Osteoblast (primary cell): ENCODE measurements at regions not wholly inside any gene's neighbourhood (a gene's known extent, or its start where the extent isn't known, plus 50 kb on each side); places are given as distances from the start of the nearest gene placed in this dataset.

Source experiments
- DNase-seq: peaks from one replicate; pipeline ENCODE4 v3.0.0; 2011; ENCODE audit warnings: low spot score, mixed read lengths; ENCODE audit not compliant: insufficient read length; ENCODE audit errors: missing footprints
- H2AFZ ChIP-seq: 2 replicates; pipeline ENCODE4 v1.6.0; 2011; ENCODE audit warnings: mild to moderate bottlenecking, low read length
- H3K27ac ChIP-seq: 2 replicates; pipeline ENCODE4 v1.5.1; 2011; ENCODE audit warnings: mild to moderate bottlenecking, low read depth, low read length, moderate library complexity
- H3K27me3 ChIP-seq: 2 replicates; pipeline ENCODE4 v1.6.0; 2012; ENCODE audit warnings: mild to moderate bottlenecking, control low read depth, inconsistent platforms, low read length, moderate library complexity; ENCODE audit not compliant: insufficient read depth
- H3K36me3 ChIP-seq: 2 replicates; pipeline ENCODE4 v1.5.1; 2011; ENCODE audit warnings: mild to moderate bottlenecking, low read length, control low read depth, moderate library complexity; ENCODE audit not compliant: insufficient read depth
- H3K4me1 ChIP-seq: 2 replicates; pipeline ENCODE4 v1.5.1; 2011; ENCODE audit warnings: mild to moderate bottlenecking, low read length, control low read depth, moderate library complexity; ENCODE audit not compliant: insufficient read depth
- H3K4me2 ChIP-seq: 2 replicates; pipeline ENCODE4 v1.6.0; 2011; ENCODE audit warnings: mild to moderate bottlenecking, low read length; ENCODE audit not compliant: insufficient read depth
- H3K4me3 ChIP-seq: fragments of 200-600 bp; sonication (generic); 3 replicates; pipeline ENCODE4 v1.5.1; 2012; ENCODE audit warnings: mild to moderate bottlenecking, low read length, inconsistent platforms; ENCODE audit not compliant: insufficient read depth
- H3K79me2 ChIP-seq: 2 replicates; pipeline ENCODE4 v1.6.0; 2012; ENCODE audit warnings: mild to moderate bottlenecking, low read length, control low read depth, inconsistent platforms; ENCODE audit not compliant: insufficient read depth
- H3K9me3 ChIP-seq: 2 replicates; pipeline ENCODE4 v1.5.1; 2011; ENCODE audit warnings: low read depth, low read length, control low read depth
- H4K20me1 ChIP-seq: 2 replicates; pipeline ENCODE4 v1.6.0; 2012; ENCODE audit warnings: mild to moderate bottlenecking, low read length, control low read depth; ENCODE audit not compliant: insufficient read depth
- CTCF ChIP-seq: IDR thresholded peaks from 2 replicates; pipeline ENCODE4 v1.5.1; 2011; ENCODE audit warnings: mild to moderate bottlenecking, low read depth, low read length, moderate library complexity; ENCODE audit errors: extremely low read depth

GRCh38 chr14:44361083-44361482, 146.0 kb downstream of the FSCB start:
- no peak for TF ChIP-seq CTCF

GRCh38 chr14:44353805-44354204, 153.3 kb downstream of the FSCB start:
- H3K27ac ChIP-seq, result no peak overlapping the region
- H3K36me3 ChIP-seq, result no peaks in the 10 kb centered on the region
- H4K20me1 ChIP-seq, result no peaks in the 10 kb centered on the region
- H3K4me2 ChIP-seq, result no peak overlapping the region
- H3K4me1 ChIP-seq, result no peaks in the 10 kb centered on the region
- no peak for TF ChIP-seq CTCF
- H3K4me3 ChIP-seq, result no peak overlapping the region
- no peak overlapping the region for H2AFZ ChIP-seq
- H3K9me3 ChIP-seq, result no peaks in the 10 kb centered on the region
- DNase-seq, result no peak
- H3K27me3 ChIP-seq, result no peaks in the 10 kb centered on the region
- no peaks in the 10 kb centered on the region for H3K79me2 ChIP-seq

More at GRCh38 chr14:44361083-44361482, 146.0 kb downstream of the FSCB start:
- Histone ChIP-seq H3K79me2 (no peaks in the 10 kb centered on the region), H4K20me1 (no peaks in the 10 kb centered on the region), H3K4me3 (no peak overlapping the region), H3K36me3 (no peaks in the 10 kb centered on the region), H3K27ac (no peak overlapping the region), H3K9me3 (no peaks in the 10 kb centered on the region), H3K4me1 (no peaks in the 10 kb centered on the region), H2AFZ (no peak overlapping the region), H3K27me3 (no peaks in the 10 kb centered on the region), H3K4me2 (no peak overlapping the region)
- no peak for DNase-seq

GRCh38 chr14:44352201-44352600, 154.9 kb downstream of the FSCB start:
- H3K36me3 ChIP-seq, result no peaks in the 10 kb centered on the region

GRCh38 chr14:44347316-44347715, 159.8 kb downstream of the FSCB start:
- H3K79me2 ChIP-seq, result no peaks in the 10 kb centered on the region
- no peaks in the 10 kb centered on the region for H3K9me3 ChIP-seq
- no peak overlapping the region for H2AFZ ChIP-seq
- no peak overlapping the region for H3K27ac ChIP-seq
- no peaks in the 10 kb centered on the region for H3K36me3 ChIP-seq
- no peak for TF ChIP-seq CTCF
- no peak for DNase-seq
- H3K4me1 ChIP-seq, result no peaks in the 10 kb centered on the region
- no peaks in the 10 kb centered on the region for H3K27me3 ChIP-seq
- H3K4me2 ChIP-seq, result no peak overlapping the region
- H4K20me1 ChIP-seq, result no peaks in the 10 kb centered on the region
- no peak overlapping the region for H3K4me3 ChIP-seq

More at GRCh38 chr14:44352201-44352600, 154.9 kb downstream of the FSCB start:
- Histone ChIP-seq H3K4me3 (no peak overlapping the region), H3K79me2 (no peaks in the 10 kb centered on the region), H3K27me3 (no peaks in the 10 kb centered on the region), H3K27ac (no peak overlapping the region), H3K9me3 (no peaks in the 10 kb centered on the region), H3K4me1 (no peaks in the 10 kb centered on the region), H3K4me2 (no peak overlapping the region), H2AFZ (no peak overlapping the region), H4K20me1 (no peaks in the 10 kb centered on the region)
- DNase-seq, result no peak
- TF ChIP-seq CTCF, result no peak
